GM13976 (cell line): ENCODE measurements at regions not wholly inside any gene's neighbourhood (a gene's known extent, or its start where the extent isn't known, plus 50 kb on each side); places are given as distances from the start of the nearest gene placed in this dataset.
"Not testable (repeated sequence)": the region's sequence is repeated elsewhere in the genome, so short reads cannot be mapped to it uniquely, and the experiment has no call there.

Experiments
- DNase-seq: peaks from one replicate; pipeline ENCODE4 v3.0.0; 2012; ENCODE audit warnings: low spot score
- CTCF ChIP-seq: IDR thresholded peaks from 2 replicates; pipeline ENCODE4 v1.5.1; 2012; ENCODE audit warnings: borderline replicate concordance, mild to moderate bottlenecking; ENCODE audit not compliant: insufficient read depth; ENCODE audit errors: extremely low read depth, missing control alignments, control extremely low read depth
- in situ Hi-C: fragments of 300-500 bp; cut with MboI; formaldehyde crosslinking; loops from one replicate; pipeline ENCODE4 v1.12.0; 2022; ENCODE audit warnings: low sequenced_read_pairs, mixed read lengths, inconsistent platforms; ENCODE audit not compliant: unreplicated experiment

- DNase-seq: no peak
- in situ Hi-C loops: no loop called here
Measured at GRCh38 chr7:66571568-66571967, 57.1 kb upstream of the KCTD7 start.

GRCh38 chr7:66573782-66574495 lies 54.7 kb upstream of the KCTD7 start:
- DNase-seq, in situ Hi-C loops: not testable (repeated sequence)

More at GRCh38 chr7:66571568-66571967, 57.1 kb upstream of the KCTD7 start:
- TF ChIP-seq CTCF: no peak

- DNase-seq, in situ Hi-C loops: not testable (repeated sequence)
Measured at GRCh38 chr7:66574768-66575167, 53.9 kb upstream of the KCTD7 start.

- in situ Hi-C loops: no loop called here
- TF ChIP-seq CTCF: no peak
- DNase-seq: no peak
Measured at GRCh38 chr7:66575398-66575797, 53.3 kb upstream of the KCTD7 start.

- no peak for DNase-seq
- TF ChIP-seq CTCF: no peak
- in situ Hi-C loops: no loop called here
Measured at GRCh38 chr7:66576646-66577045, 52.0 kb upstream of the KCTD7 start.
